Mesodermal cell (in vitro differentiated cells): ENCODE measurements at regions not wholly inside any gene's neighbourhood (a gene's known extent, or its start where the extent isn't known, plus 50 kb on each side); places are given as distances from the start of the nearest gene placed in this dataset.

Experiments
- H3K27ac ChIP-seq: 2 replicates; pipeline ENCODE4 v1.7.0; 2013; ENCODE audit warnings: mild to moderate bottlenecking, low read depth, low read length, moderate library complexity; ENCODE audit not compliant: severe bottlenecking
- H3K36me3 ChIP-seq: 2 replicates; pipeline ENCODE4 v1.7.1; 2013; ENCODE audit warnings: mild to moderate bottlenecking, low read length, moderate library complexity; ENCODE audit not compliant: control insufficient read depth, insufficient read depth
- H3K4me1 ChIP-seq: one replicate; pipeline ENCODE4 v1.7.1; 2013; ENCODE audit warnings: mild to moderate bottlenecking, low read length; ENCODE audit not compliant: insufficient read depth, control insufficient read depth, poor library complexity, severe bottlenecking
- H3K4me3 ChIP-seq: 2 replicates; pipeline ENCODE4 v1.7.0; 2013; ENCODE audit warnings: low read length, control low read depth, mild to moderate bottlenecking; ENCODE audit not compliant: insufficient read depth, poor library complexity, severe bottlenecking; ENCODE audit errors: extremely low read depth
- H3K9me3 ChIP-seq: 2 replicates; pipeline ENCODE4 v1.7.1; 2013; ENCODE audit warnings: mild to moderate bottlenecking, low read length, moderate library complexity; ENCODE audit not compliant: control insufficient read depth
- WGBS, 2 experiments: methylation state at CpG; one replicate each; pipeline ENCODE4 v1.1.5; 2013; ENCODE audit warnings: missing lambda C conversion rate in 2 of 2; ENCODE audit not compliant: insufficient coverage in 2 of 2; 5-methylcytosine and 5-hydroxymethylcytosine counted together

DNA sequence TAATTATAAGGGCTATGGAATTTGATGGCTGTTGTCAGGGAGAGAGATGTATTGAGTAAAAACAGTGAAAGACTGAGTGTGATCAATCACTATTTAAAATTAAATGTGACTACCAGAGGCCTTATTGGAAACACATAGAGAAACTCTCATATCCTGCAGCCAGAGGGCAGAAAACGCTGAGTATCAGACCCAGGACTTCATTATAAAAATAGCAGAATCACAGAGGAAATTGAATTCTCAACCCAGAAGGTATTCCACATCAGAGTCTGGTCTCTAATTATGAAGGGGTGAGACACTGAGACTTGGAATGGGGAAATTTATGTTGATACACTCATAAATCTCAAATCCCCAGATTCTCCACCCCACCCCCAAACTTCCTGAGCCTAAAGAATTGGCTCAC is 69.5 kb upstream of the IL6 start:
- no CpG with 5 or more reads among the region's 1 CpG for WGBS, 2 experiments
- peaks cover 3% of the 10 kb centered on the region for H3K4me1 ChIP-seq
- no peaks in the 10 kb centered on the region for H3K36me3 ChIP-seq
- no peaks in the 10 kb centered on the region for H3K9me3 ChIP-seq
- no peak overlapping the region for H3K4me3 ChIP-seq
- H3K27ac ChIP-seq = no peak overlapping the region

DNA sequence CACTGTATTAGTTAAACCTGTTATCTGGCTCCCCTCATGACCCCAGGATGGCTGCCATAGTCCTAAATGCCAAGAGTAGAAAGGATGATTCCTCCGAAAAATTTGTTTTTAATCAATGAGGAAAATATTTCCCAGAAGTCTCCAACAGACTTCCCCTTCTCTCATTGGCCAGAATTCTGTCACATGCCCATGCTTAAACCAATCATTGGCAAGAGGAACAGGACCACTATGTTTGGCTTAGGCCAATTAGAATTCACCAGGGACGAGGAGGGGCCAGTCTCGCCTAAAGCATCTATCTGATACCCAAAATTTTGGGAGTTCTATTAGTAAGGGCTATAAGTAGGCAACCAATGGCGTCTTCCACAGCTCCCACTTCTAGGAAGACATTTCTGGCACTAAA is 71.2 kb upstream of the IL6 start:
- H3K4me1 ChIP-seq = peaks cover 11% of the 10 kb centered on the region
- peaks cover 5% of the 10 kb centered on the region for H3K9me3 ChIP-seq
- H3K4me3 ChIP-seq = no peak overlapping the region
- H3K27ac ChIP-seq = no peak overlapping the region
- 100% methylated on average over 2 of the region's 4 CpGs for WGBS, 2 experiments
- no peaks in the 10 kb centered on the region for H3K36me3 ChIP-seq

DNA sequence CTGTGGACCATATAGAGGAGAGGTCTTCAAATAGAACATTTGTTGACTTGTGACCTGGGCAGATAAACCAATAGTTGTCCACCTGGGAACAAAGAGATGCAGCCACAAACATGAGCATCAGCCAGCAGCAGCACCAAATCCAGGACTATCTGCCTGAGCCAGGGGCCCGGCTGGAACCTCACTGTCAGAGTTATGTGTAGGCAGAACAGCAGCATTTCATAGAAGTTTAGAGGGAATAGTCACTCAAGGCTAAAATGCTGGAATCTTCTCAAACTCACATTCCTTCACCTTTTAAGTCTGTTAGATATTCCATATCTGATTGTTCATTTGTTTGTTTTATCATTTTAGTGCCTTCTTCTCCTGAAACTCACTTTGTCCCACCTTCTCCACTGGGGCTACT is 72.2 kb upstream of the IL6 start:
- peaks cover 9% of the 10 kb centered on the region for H3K4me1 ChIP-seq
- peaks cover 8% of the 10 kb centered on the region for H3K36me3 ChIP-seq
- 100% methylated on average over 1 of the region's 1 CpG; no CpG with 5 or more reads in 1 of the 2 experiments for WGBS, 2 experiments
- H3K4me3 ChIP-seq = no peak overlapping the region
- peaks cover 5% of the 10 kb centered on the region for H3K9me3 ChIP-seq
- no peak overlapping the region for H3K27ac ChIP-seq

DNA sequence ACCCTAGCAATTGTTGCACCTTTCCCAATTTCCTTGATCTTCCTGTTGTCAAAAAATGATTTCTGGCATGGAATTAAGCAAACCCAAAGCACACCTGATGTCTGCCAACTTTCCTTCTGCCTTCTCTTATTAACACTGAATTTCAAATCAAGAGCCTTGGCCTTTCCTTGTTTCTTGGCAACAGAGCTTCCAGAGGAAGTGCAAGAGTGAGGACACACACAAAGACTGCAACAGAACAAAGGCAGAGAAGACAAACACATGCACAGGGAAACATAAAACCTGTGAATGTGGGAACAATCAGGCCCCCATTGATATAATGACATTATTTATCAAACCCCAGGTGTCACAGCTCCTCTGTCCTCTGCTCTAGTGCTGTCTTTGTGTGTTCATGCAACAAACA is 73.0 kb upstream of the IL6 start:
- peaks cover 10% of the 10 kb centered on the region for H3K9me3 ChIP-seq
- H3K27ac ChIP-seq = no peak overlapping the region
- H3K36me3 ChIP-seq = peaks cover 8% of the 10 kb centered on the region
- H3K4me3 ChIP-seq = no peak overlapping the region
- H3K4me1 ChIP-seq = peaks cover 8% of the 10 kb centered on the region

DNA sequence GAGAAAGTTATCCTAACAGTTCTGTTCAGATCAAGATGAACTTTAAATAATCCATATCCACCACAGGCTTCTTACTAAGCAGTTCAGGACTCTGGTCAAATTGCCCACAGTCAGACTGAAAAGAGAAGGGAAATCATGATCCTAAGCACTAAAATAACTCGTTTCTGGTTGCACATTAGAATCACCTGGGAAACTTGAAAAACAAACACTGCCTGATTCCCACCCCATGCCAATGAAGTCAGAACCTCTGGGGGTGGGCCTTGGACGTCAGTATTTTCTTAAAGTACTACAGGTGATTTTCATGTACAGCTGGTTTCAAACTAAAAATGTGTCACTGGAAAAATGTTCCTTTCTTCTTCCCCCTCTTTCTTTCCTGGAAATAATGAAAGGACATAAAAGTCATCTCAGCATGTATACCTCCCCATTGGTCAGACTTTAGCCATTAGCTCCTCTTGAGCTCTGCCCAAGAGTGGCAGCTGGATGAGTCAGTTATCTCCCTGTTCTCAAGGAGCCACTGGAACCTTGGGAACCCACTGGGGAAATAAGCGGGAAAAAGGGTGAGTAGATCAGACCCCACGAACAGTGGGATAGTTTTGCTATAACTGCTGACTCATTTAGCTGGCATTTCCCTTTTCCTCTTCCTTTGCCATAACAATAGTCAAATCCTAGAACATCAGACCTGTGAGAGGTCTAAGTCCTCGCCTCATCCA is 75.3 kb upstream of the IL6 start:
- H3K27ac ChIP-seq = peak overlapping the region; percentile 74
- 83 to 100% methylated on average over 1 of the region's 5 CpGs for WGBS, 2 experiments
- peaks cover 17% of the 10 kb centered on the region for H3K4me1 ChIP-seq
- H3K4me3 ChIP-seq = no peak overlapping the region
- peaks cover 27% of the 10 kb centered on the region for H3K9me3 ChIP-seq
- peaks cover 8% of the 10 kb centered on the region for H3K36me3 ChIP-seq

DNA sequence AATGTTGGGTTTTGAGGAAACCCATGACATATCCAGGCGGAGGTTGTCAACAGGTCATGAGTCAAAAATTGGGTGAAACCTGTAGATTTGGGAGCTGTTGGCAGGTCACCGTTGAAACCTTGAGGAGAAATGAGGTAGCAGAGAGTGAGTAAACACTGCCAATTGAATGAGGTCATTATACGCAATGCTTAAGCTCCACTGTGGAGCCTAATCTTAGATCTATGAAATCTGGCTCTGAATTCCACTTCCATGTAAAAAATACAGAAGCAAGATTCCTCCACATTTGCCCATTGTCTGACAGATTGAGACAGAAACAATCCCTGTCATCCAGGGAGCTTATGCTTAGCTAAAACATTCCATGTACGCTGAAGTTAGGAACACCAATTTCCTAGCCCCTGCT is 76.0 kb upstream of the IL6 start:
- Histone ChIP-seq H3K4me3 (no peak overlapping the region), H3K4me1 (peaks cover 17% of the 10 kb centered on the region), H3K36me3 (peaks cover 8% of the 10 kb centered on the region), H3K9me3 (peaks cover 33% of the 10 kb centered on the region), H3K27ac (peak overlapping the region; percentile 74)
- 97 to 100% methylated on average over 4 of the region's 4 CpGs for WGBS, 2 experiments

DNA sequence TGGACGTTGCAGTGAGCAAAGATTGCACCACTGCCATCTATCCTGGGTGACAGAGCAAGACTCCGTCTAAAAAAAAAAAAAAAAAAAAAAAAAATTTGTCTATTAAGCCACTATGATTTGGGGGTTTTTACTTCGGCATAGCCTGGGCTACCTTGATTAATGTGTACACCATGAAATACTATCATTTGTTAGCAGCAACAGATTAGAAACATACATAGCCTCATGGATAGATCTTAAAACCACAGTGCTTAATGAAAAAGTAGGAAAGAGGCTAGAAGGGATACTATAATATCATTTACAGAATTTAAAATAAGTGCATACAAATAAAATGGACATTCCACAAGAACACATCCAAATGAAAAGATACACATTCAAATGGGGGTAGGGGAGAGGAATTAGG is 77.3 kb upstream of the IL6 start:
- 78 to 100% methylated on average over 1 of the region's 3 CpGs for WGBS, 2 experiments
- Histone ChIP-seq H3K27ac (no peak overlapping the region), H3K9me3 (peaks cover 35% of the 10 kb centered on the region), H3K4me1 (peaks cover 17% of the 10 kb centered on the region), H3K4me3 (no peak overlapping the region), H3K36me3 (peaks cover 8% of the 10 kb centered on the region)

DNA sequence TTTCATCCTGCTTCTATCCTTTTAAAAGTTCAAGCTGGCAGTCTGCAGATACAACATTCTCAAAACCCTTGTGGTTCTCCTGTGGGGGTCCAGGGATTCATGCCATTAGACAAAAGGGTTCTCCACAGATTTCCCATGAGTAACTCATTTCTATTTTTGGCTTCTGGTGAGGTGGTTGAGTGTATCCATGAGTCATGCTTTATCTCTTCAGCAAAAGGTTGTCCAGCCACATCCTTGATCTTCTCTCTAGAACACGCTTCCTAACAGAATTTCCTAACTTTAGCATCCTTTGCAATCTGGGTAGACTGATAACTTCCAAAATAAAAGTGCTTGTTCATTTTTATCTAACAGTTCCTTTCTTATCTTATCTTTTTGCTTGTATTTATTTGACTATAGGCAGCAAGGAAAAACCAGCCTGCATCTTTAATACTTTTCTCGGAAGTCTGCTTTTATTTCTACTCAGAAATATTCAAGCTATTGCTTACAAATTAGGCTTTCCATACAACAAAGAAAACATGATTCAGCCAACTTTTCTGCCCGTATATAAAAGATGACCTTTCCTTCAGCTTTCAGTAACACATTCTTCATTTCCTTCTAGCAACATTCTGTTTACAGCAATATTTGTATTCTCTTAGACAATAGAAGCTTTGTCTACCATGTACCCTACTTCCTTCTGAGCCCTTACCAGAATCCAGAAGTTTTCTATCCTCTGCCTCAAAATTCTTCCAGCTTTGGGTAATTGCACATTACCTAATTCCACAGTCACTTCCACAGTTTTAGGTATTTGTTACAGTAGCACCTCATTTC is 79.3 kb upstream of the IL6 start:
- H3K4me1 ChIP-seq = peaks cover 17% of the 10 kb centered on the region
- H3K36me3 ChIP-seq = peaks cover 8% of the 10 kb centered on the region
- 91 to 94% methylated on average over 2 to 3 of the region's 3 CpGs for WGBS, 2 experiments
- H3K9me3 ChIP-seq = peaks cover 45% of the 10 kb centered on the region
- H3K4me3 ChIP-seq = no peak overlapping the region
- peak overlapping the region; percentile 82 for H3K27ac ChIP-seq

DNA sequence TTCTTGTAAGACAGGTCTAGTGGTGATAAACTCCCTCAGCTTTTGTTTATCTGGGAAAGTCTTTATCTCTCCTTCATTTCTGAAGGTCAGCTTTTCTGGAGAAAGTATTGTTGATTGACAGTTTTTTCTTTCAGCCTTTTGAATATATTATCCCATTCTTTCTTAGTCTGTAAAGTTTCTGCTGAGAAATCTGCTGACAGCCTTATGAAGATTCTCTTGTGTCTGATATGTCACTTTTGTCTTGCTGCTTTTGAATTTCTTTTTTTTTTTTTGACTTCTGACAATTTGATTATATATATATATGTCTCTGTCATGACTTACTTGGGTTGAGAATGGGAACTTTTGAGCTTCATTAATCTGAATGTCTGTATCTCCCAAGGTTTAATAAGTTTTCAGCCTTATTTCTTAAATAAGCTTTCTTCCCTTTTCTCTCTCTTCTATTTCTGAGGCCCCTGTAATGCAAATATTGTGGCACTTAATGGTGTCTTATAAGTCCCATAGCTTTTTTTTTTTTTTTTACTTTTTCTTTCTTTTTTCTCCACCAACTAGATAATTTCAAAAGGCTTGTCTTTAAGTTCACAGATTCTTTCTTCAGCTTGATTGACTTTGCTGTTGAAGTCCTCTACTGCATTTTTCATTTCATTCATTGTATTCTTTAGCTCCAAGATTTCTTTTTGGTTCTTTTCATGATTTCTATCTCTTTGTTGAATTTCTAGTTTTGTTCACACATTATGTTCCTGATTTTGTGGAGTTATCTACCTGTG is 81.4 kb upstream of the IL6 start:
- Histone ChIP-seq H3K4me3 (no peak overlapping the region), H3K4me1 (peaks cover 9% of the 10 kb centered on the region), H3K9me3 (peaks cover 56% of the 10 kb centered on the region), H3K27ac (no peak overlapping the region), H3K36me3 (peaks cover 6% of the 10 kb centered on the region)

DNA sequence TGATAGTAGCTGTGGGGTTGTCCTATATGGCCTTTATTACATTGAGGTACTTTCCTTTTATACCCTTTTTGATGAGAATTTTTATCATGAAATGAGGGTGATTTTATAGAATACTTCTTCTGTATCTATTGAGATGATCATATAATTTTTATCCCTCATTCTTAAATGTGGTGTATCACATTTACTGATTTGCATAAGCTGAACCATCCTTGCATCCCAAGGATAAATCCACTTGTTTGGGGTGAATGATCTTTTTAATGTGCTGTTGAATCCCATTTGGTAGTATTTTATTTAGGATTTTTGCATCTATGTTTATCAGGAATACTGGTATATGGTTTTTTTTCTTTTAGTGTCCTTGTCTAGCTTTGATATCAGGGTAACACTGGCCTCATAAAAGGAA is 84.5 kb upstream of the IL6 start:
- Histone ChIP-seq H3K4me3 (no peak overlapping the region), H3K4me1 (no peaks in the 10 kb centered on the region), H3K36me3 (no peaks in the 10 kb centered on the region), H3K9me3 (peaks cover 42% of the 10 kb centered on the region), H3K27ac (no peak overlapping the region)

DNA sequence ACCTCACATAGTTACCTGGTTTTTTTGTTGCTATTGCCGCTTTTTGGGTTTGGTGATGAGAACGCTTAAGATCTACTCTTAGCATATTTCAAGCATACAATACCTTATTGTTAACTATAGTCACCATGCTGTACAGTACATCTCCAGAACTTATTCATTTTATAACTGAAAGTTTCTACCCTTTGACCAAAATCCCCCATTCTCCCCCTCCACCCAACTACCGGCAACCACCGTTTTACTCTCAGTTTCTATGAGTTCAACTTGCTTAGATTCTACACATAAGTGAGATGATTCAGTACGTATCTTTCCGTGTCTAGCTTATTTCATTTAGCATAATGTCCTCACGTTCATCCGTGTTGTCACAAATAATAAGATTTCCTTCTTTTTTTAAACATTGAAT is 86.7 kb upstream of the IL6 start:
- Histone ChIP-seq H3K36me3 (no peaks in the 10 kb centered on the region), H3K4me3 (no peak overlapping the region), H3K27ac (no peak overlapping the region), H3K9me3 (peaks cover 27% of the 10 kb centered on the region), H3K4me1 (no peaks in the 10 kb centered on the region)
- WGBS, 2 experiments = 100% methylated on average over 6 of the region's 8 CpGs; no CpG with 5 or more reads in 1 of the 2 experiments
